HG03354 (cell line): ENCODE measurements at regions not wholly inside any gene's neighbourhood (a gene's known extent, or its start where the extent isn't known, plus 50 kb on each side); places are given as distances from the start of the nearest gene placed in this dataset.
"Not testable (repeated sequence)": the region's sequence is repeated elsewhere in the genome, so short reads cannot be mapped to it uniquely, and the experiment has no call there.

Experiments used
- ATAC-seq: cut with Tn5 transposase; IDR thresholded peaks from one replicate; pipeline ENCODE4 v1.9.1; 2021; ENCODE audit warnings: mild to moderate bottlenecking; ENCODE audit not compliant: unreplicated experiment, poor library complexity, severe bottlenecking

GRCh38 chr12:60174941-60175340 lies 579.1 kb downstream of the SLC16A7 start:
- ATAC-seq: no peak

GRCh38 chr12:60176891-60177290 lies 581.1 kb downstream of the SLC16A7 start:
- no peak for ATAC-seq

- no peak for ATAC-seq
These were observed 584.5 kb downstream of the SLC16A7 start for GRCh38 chr12:60180298-60180697.

DNA sequence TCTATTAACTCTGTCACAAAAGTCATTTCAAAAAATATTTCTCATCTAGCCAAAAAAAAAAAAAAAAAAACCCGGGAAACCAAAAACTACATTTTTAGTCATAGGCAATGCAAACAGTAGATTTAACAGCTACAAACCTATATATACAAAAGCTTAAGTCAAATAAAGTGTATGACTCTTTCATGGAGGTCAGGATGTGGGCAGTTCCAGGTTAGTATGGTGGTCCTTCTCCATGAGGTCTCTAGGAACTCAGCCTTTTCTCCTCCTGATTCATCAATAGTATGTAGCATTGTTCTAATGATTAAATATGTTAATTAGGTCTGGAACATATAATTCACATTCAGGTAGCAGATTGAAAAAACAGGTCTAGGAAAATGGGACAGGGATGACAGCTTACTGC lies 586.5 kb downstream of the SLC16A7 start:
- no peak for ATAC-seq

GRCh38 chr12:60184096-60184495 lies 588.3 kb downstream of the SLC16A7 start:
- no peak for ATAC-seq

DNA sequence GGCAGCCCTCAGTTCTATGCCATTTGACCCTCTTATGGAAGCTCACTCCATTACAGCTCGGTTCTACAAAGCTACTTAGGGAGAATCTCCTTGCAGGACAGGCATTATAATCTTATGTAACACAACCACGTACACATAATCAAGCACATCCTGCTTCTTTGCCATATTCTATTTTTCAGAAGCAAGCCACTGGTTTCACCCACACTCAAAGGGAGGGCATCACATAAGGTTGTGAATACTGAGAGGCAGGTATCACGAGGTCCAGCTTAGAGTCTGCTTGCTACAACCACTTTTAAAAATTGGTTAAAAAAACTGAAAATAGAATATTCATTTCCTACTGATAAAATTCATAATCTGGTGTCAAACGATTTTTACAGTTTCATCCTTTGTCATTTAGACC lies 589.2 kb downstream of the SLC16A7 start:
- ATAC-seq: no peak

- ATAC-seq: no peak
These were observed 595.4 kb downstream of the SLC16A7 start for GRCh38 chr12:60191271-60191670.

GRCh38 chr12:60191676-60192359 lies 596.0 kb downstream of the SLC16A7 start:
- ATAC-seq: no peak

- ATAC-seq: no peak
These were observed 598.8 kb downstream of the SLC16A7 start for GRCh38 chr12:60194678-60195077.

DNA sequence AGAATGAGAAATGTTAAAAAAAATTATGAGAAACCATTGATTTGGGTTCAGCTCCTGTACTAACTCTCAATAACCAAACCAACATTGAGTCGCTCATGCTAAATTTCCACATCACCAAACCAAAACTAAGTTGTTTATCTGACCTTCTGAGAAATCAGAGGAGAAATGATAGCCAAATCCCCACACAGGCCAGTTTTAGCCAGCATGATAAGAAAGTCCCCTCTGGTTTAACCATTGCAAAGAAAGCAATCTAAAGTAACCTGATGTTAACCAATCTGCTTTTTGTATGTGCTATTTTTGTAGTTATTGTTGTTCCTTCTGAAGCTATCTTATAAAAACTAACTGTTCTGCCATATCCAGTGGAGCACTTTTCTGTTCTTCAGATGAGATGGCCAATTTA lies 599.7 kb downstream of the SLC16A7 start:
- ATAC-seq: no peak

DNA sequence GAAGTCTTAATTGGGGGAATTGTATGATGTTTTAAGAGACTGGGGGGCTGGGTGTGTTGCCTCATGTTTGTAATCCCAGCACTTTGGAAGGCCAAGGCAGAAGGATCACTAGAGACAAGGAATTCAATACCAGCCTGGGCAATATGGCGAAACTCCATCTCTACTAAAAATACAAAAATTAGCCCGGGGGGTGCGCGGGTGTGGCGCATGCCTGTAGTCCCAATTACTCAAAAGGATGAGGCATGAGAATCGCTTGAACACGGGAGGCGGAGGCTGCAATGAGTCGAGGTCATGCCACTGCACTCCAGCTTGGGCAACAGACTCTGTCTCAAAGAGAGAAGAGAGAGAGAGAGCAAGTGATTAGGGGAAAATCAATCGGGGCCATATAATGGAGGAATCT lies 600.5 kb downstream of the SLC16A7 start:
- ATAC-seq: no peak

DNA sequence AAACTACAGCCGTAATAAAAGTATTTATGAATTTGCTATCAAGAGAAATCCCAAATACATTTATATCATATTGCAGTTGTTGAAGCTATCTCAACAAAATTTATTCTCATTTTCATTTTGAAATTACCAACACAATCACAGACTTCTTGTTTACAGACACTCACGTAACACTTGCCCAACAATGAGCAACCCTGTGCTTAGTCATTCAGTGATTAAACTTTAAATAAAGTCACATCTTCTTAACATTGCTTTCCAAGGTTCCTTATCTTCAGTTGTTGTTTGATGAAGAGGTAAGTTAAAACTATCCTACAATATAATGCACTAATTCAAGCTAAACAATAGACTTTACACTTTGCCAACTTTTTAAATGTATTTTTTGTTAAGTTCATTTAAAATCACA lies 601.8 kb downstream of the SLC16A7 start:
- ATAC-seq: no peak

- ATAC-seq: no peak
These were observed 606.1 kb downstream of the SLC16A7 start for GRCh38 chr12:60201891-60202290.

- ATAC-seq: no peak
These were observed 609.7 kb downstream of the SLC16A7 start for GRCh38 chr12:60205500-60205899.

DNA sequence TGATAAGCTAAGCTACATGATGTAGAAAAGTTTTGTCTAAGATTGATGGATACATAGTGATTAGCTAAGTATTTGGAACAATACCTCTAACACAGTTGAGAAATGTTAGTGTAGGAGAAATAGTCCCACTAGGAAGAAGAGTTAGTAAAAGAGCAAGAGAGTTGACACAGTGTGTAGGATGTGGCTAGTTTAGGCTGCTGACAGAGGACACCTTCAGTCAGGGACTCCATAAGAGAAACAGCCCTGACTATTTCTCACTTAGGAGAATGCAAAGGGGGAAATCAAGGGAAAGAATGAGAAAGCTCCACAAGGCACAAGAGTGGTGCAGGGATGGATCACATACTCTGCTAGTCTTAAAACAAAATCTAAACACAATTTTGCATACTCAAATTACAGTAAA lies 613.7 kb downstream of the SLC16A7 start:
- no peak for ATAC-seq

GRCh38 chr12:60209933-60210332 lies 614.1 kb downstream of the SLC16A7 start:
- ATAC-seq: no peak

DNA sequence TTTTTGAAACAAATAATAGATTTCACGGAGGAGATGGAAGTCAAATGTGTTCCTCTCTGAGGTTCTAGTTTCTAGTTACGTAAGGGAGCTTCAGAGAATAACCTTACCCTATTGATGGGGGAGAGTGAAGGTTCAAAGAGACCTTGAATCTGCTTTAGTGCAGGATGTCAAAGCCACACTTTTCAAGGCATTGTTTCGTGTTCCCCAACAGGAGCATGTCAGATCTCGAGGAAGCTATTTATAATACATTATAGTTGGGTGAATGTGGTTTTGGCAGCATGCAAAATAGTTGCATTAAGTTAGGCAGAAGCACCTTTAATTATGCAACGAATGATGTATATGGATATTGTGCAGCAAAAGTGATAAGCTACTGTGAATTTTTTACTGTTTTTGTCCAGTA lies 614.9 kb downstream of the SLC16A7 start:
- ATAC-seq: no peak

DNA sequence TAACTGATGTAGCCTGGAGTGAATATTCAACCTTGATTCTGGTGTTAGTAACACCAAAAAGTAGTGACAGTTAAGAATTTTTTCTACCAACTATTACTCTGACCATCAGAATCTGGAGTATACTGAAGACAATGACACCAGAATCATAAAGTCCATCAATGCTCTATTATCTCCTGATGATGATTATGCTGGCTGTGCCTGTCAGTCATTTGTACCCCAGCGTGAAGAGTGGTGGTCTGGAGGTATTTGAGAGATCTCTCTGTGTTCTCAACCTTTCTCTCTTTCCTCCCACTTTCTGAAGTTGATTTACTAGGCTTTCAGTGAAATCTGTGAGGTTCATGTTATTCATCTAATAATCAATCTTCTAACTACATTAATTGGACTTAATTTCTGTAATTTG lies 615.4 kb downstream of the SLC16A7 start:
- ATAC-seq: no peak

DNA sequence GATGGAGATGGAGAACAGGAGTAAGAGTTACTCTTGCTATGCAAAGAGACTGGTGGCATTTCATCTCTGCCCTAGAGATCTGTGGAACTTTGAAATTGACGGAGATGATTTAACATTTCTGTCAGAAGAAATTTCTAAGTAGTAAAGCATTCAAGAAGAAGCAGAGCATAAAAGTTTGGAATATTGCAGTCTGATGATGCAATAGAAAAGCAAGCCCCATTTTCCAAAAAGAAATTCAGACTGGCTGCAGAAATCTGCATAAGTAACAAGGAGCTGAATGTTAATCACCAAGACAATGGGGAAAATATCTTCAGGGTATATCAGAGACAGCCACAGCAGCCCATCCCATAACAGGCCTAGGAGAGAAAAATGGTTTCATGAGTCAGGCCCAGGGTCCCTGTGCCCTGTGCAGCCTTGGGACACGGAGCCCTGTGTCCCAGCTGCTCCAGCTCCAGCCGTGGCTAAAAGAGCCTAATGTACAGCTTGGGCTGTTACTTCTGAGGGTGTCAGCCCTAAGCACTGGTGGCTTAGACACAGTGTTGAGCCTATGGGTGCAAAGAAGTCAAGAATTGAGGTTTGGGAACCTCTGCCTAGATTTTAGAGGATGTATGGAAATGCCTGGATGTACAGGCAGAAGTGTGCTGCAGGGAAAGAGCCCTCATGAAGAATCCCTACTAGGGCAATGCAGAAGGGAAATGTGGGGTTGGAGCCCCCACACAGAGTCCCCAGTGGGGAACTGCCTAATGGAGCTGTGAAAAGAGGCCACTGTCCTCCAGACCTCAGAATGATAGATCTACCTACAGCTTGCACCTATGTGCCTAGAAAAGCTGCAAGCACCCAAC lies 616.6 kb downstream of the SLC16A7 start:
- ATAC-seq: no peak

GRCh38 chr12:60213272-60213671 lies 617.4 kb downstream of the SLC16A7 start:
- not testable (repeated sequence) for ATAC-seq

GRCh38 chr12:60216226-60216625 lies 620.4 kb downstream of the SLC16A7 start:
- ATAC-seq: no peak
